Thoracic aorta (tissue), 2 donors: ENCODE measurements at regions not wholly inside any gene's neighbourhood (a gene's known extent, or its start where the extent isn't known, plus 50 kb on each side); places are given as distances from the start of the nearest gene placed in this dataset.

Experiments
- ATAC-seq: fragments of 150-250 bp; one replicate; pipeline ENCODE4 v1.8.0; 2017; ENCODE audit warnings: low read depth; ENCODE audit not compliant: insufficient number of reproducible peaks, low FRiP score
- DNase-seq: peaks from one replicate; pipeline ENCODE4 v3.0.0-alpha.2; 2020; ENCODE audit warnings: low spot score
- H3K27ac ChIP-seq, 2 donors: fragments of 200-600 bp; sonication (generic); 1 replicate in 1 of 2; 2 replicates in 1 of 2; pipeline ENCODE4 v1.5.1; 2016; ENCODE audit warnings: mild to moderate bottlenecking in 2 of 2, moderate library complexity in 2 of 2
- H3K27me3 ChIP-seq: fragments of 200-600 bp; sonication (generic); replicated peaks from 2 replicates; pipeline ENCODE4 v1.6.0; 2016; ENCODE audit warnings: mild to moderate bottlenecking; ENCODE audit not compliant: insufficient read depth
- H3K36me3 ChIP-seq: fragments of 200-600 bp; sonication (generic); one replicate; pipeline ENCODE4 v1.5.1; 2016
- H3K4me1 ChIP-seq, 2 donors: fragments of 200-600 bp; sonication (generic); 1 replicate in 1 of 2; 2 replicates in 1 of 2; pipeline versions ENCODE4 v1.5.1 to v1.6.0; 2016; ENCODE audit warnings: low read depth in 2 of 2, mild to moderate bottlenecking in 1 of 2; ENCODE audit not compliant: control insufficient read depth in 1 of 2
- H3K4me3 ChIP-seq: fragments of 200-600 bp; sonication (generic); 2 replicates; pipeline ENCODE4 v1.5.1; 2016; ENCODE audit warnings: mild to moderate bottlenecking
- H3K9me3 ChIP-seq: fragments of 200-600 bp; sonication (generic); 2 replicates; pipeline ENCODE4 v1.5.1; 2016
- CTCF ChIP-seq: fragments of 200-600 bp; sonication (generic); IDR thresholded peaks from one replicate; pipeline ENCODE4 v1.5.1; 2019; ENCODE audit warnings: antibody characterized with exemption

GRCh38 chr2:173584000-173584399 is 229.3 kb downstream of the CDCA7 start:
- Histone ChIP-seq H3K4me3 (no peak overlapping the region), H3K4me1 (no peaks in the 10 kb centered on the region), H3K9me3 (no peaks in the 10 kb centered on the region), H3K27me3 (no peaks in the 10 kb centered on the region), H3K36me3 (no peaks in the 10 kb centered on the region), H3K27ac (no peak overlapping the region)
- ATAC-seq (no peak), DNase-seq (no peak)
- no peak for TF ChIP-seq CTCF

- Histone ChIP-seq H3K9me3 (no peaks in the 10 kb centered on the region), H3K4me3 (no peak overlapping the region), H3K36me3 (no peaks in the 10 kb centered on the region), H3K27me3 (no peaks in the 10 kb centered on the region), H3K4me1 (peaks cover 0 to 6% of the 10 kb centered on the region in 2 donors), H3K27ac (no peak overlapping the region)
- no peak for ATAC-seq
- no peak for TF ChIP-seq CTCF
- no peak for DNase-seq
Observed at GRCh38 chr2:173584676-173585458, 230.2 kb downstream of the CDCA7 start.

GRCh38 chr2:173588931-173589369 is 234.3 kb downstream of the CDCA7 start:
- TF ChIP-seq CTCF, result no peak

GRCh38 chr2:173589604-173590275 is 235.1 kb downstream of the CDCA7 start:
- Histone ChIP-seq H3K4me3 (no peak overlapping the region), H3K36me3 (no peaks in the 10 kb centered on the region), H3K4me1 (peaks cover 0 to 14% of the 10 kb centered on the region in 2 donors), H3K27me3 (no peaks in the 10 kb centered on the region), H3K27ac (no peak overlapping the region), H3K9me3 (peaks cover 9% of the 10 kb centered on the region)
- DNase-seq (no peak), ATAC-seq (no peak)
- no peak for TF ChIP-seq CTCF

More at GRCh38 chr2:173588931-173589369, 234.3 kb downstream of the CDCA7 start:
- Histone ChIP-seq H3K4me1 (peaks cover 0 to 14% of the 10 kb centered on the region in 2 donors), H3K9me3 (peaks cover 9% of the 10 kb centered on the region), H3K27ac (no peak overlapping the region), H3K4me3 (no peak overlapping the region), H3K27me3 (no peaks in the 10 kb centered on the region), H3K36me3 (no peaks in the 10 kb centered on the region)
- ATAC-seq (no peak), DNase-seq (no peak)

- Histone ChIP-seq H3K36me3 (no peaks in the 10 kb centered on the region), H3K27me3 (no peaks in the 10 kb centered on the region), H3K4me3 (no peak overlapping the region), H3K27ac (peak overlapping the region in 1 of 2 donors; percentile 46), H3K9me3 (peaks cover 9% of the 10 kb centered on the region), H3K4me1 (peaks cover 0 to 14% of the 10 kb centered on the region in 2 donors)
- TF ChIP-seq CTCF, result no peak
- DNase-seq (peak; percentile 16), ATAC-seq (peak; percentile 69)
Observed at GRCh38 chr2:173590276-173590861, 235.7 kb downstream of the CDCA7 start.
